Limb (tissue), 2 donors: ENCODE measurements at regions not wholly inside any gene's neighbourhood (a gene's known extent, or its start where the extent isn't known, plus 50 kb on each side); places are given as distances from the start of the nearest gene placed in this dataset.

Experiments
- DNase-seq, 2 donors: peaks; one replicate each; pipeline ENCODE4 v3.0.0-alpha.2; 2016; ENCODE audit errors: extremely low spot score in 2 of 2

DNA sequence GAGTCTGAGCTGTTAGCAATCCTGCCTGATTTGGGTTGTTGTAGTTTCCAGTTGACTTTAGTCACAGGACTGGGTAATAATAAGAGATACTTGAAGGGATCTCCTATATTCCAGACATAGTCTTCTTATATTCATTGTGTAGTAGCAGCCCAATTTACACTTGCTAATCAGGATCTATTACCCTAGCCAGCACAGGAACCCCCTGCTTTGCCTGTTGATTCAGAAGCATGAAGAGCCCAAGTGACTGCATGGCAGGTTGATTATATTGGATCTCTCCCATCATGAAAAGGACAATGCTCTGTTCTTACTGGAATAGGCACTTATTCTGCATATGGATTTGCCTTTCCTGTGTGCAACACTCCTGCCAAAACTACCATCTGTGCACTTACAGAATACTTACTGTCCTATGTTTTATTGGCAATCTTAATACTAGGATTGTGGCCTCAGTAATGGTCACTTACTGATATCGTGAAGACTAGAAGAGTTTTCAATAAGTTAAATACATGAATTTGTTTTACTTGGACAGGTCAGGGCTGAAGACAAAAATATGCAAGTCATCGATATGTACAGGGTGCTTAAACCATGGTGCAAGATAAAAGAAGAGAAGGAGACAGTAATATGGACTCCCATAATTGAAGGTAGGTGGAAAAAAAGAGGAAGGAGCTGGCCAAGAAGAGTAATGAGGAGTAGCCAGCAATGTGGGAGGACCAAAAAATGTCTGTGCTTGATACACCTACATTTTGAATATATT, 304.1 kb downstream of the MCTP2 start:
- DNase-seq: no peak

DNA sequence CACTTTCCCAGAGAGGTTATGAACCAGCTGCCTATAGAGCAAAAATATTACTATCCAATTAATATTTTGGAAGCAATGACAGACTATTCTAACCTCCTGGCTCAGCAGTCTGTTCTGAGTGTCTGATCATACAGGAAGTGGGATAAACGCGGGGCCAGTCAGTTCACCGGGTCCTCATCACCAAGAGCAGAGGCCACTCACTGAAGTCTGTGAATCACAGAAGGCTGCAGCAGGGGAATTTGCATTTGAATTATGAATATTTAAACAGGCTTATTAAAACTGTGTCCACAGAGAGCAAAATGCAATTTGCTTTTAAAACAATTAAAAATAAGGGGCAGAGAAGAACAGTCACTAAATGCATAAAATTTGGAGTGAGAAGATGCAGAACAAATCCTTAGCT, 305.2 kb downstream of the MCTP2 start:
- no peak for DNase-seq

DNA sequence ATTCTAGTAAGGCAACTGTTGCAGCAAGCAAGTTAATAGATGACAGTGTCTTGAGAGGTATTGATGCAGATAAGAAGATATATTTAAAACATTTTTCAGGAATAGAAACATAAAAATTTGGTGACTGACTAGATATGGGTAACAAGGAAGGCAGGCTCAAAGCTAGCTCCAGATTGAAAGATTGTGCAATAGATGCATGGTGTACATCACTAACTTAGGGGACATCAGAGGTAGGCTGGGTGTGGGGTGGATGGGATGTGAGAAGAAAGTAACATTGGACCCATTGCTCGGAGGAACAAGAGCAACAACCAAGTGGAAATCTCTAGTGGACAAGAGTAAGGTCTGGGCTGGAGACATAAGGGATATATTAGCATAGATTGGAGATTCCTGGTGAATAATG, 306.9 kb downstream of the MCTP2 start:
- no peak for DNase-seq

DNA sequence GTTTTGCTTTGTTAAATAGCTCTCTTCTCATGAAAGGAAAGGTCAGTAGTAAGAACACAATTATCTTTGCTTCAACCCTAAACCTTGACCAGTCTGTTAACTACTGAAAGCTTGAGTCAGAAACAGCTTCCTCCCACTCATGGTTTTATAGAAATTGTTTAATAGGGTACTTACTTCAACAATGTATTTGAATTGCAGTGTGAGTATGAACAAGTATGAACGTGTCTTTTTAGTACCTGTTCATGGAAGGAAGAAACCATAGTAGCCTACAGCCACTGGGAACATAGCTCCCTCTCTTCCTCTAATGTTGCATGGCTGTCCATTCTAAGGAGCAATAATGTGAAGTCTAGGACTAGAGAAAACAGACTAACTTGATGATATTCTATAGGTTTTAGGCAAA, 311.0 kb downstream of the MCTP2 start:
- no peak for DNase-seq

DNA sequence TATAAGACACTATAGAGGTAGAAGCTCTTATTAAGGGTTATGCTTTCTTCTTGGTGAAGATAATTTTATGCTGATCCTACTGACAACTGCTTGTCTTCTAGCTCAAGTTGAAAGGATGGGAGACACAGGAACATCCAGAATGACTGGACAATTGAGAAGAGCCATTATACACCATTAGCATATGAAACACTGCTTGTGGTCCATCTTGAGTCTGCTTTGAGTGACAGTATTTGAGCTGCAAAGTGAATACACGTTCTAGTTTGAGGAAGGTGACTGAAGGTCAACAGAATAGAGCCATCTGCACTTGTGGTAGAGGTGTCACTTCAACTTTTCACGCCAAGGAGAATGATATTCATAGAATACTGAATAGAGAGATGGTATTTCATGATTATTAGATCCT, 315.4 kb downstream of the MCTP2 start:
- no peak for DNase-seq

GRCh38 chr15:94547711-94548110, 316.4 kb downstream of the MCTP2 start:
- DNase-seq: no peak

DNA sequence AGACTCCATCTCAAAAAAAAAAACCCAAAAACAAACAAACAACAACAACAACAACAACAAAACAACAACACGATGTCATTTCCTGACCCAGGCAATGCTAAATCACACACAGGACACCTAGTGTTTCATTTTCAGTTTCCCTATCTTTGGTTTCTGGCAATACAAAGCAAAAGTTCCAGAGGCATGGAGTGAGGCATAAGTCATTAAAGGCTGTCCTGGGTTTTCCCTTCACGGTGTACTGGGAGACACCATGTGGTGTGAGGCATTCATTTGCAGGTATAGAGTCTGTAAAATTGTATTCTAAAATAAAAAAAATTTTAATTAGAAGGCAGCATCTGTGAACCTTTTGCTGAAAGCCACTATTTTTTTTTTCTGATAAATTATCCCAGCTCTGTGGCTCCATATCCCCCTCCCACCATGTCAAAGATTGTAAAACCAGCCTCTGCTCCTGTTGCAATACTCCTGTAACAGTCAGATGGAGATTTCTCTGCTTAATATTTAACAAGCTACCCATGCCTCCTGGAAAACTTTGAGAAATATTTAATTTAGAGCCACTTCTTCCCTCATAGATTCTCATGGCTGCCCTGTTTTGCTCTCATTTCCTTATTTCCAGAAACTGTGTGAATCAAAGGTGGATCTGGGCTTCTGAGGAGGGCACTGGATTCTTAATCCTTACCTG, 324.6 kb downstream of the MCTP2 start:
- no peak for DNase-seq

DNA sequence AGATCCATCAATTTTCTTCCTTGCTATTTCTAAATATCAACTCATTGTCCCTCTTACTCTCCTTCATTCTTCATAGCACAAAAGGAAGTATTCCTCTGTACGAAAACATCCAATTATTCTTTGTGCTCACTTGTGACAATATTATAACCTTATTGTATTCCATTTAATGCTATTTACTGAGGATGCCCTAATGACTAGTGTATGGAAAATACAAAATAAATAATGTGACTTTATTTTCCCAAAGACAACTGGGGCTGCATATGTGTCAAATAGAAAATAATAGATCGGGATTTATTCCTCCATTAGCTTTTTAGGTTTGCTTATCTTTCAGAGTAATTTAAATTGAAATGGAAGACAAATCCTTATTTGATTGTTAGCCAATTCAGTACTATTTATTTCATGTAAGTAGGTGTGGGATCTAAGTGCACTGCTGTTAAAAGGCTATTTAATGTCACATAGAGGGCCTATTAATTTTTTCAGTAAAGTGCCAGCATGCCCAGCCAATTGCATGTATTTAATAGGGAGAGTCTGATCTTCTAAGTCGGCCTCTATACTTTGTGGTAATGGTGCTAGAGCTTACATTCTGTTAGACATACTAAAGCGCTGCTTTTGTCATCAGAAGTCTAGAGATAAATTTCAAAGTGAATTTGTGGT, 329.8 kb downstream of the MCTP2 start:
- DNase-seq: no peak

DNA sequence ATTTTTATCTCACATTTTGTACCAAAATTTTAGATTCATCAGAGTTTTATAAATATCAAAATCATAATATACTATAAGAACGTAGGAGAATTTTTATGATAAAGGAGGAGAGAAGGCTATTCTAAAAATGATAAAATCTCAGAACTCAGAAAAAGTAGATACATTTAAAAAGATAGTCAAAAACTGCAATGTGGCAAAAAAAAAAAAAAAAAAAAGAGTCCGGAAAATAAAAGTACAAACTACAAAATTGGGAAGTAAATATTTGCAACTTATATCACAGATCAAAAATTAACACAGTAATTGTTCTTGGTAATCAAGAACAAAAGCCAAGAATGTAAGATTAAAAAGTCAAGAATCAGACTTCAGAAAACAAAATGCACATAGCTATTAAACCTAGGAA, 332.1 kb downstream of the MCTP2 start:
- no peak for DNase-seq

DNA sequence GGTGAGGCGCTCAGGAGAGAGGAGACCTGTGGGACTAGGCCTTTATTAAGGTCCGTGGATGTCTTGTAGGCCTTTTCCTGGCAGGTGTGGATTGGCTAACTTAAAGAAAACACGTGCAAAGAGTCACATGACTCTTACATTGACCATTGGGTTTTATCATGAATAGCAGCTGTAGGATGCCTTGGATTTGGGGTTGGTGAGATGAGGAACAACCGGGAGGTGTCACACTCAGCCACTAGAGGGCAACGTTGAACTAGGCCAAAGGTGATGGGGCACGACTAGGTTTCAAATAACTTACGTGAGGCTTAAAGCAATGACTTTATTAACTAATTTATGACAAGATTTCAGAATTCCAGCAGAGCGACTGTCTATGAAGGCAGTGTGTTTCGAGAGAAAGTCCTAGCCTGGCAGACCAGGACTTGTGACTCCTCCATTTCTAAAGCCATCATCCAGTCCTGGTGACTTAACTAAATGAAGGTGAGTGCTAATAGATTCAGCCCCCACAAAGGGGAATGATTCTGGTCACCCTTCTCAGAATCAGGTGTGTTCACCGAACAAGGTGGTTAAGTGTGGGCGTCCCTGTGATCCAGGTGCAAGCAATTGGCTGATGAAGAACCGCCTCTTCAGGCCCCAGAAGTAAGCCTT, 345.6 kb downstream of the MCTP2 start:
- DNase-seq: no peak

- no peak for DNase-seq
Observed at GRCh38 chr15:94579286-94579685, 347.9 kb downstream of the MCTP2 start.

DNA sequence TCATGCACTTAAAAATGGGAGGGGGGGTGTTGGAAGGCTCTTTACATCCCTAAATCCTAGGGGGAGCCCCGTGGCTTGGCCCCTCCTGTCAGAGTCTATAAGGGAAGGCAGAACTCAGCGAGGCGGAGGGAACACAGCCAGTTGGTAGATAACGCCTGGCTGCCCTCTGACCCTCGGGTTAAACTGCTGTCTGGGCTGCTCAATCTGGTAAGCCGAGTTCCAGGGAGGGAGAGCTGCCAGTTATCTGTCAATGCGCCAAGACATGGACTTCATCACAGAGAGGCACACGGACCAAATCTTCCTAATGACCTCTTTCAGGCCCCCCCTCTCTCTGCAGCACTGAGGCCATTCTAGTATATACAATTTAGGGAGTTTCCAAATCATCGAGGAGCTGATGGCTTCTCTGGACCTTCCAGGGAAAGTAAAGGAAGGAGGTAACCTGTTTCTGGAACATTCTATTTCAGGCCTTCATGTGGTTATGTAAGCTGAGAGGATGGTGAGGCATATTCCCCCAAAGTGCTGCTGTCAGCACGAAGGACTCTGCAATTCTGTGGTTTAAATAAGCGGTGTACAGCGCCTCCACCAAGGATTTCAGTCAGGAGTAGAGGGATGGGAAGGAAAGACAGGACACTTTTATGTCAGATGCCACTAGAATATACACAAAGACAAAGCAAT, 349.0 kb downstream of the MCTP2 start:
- DNase-seq: no peak

DNA sequence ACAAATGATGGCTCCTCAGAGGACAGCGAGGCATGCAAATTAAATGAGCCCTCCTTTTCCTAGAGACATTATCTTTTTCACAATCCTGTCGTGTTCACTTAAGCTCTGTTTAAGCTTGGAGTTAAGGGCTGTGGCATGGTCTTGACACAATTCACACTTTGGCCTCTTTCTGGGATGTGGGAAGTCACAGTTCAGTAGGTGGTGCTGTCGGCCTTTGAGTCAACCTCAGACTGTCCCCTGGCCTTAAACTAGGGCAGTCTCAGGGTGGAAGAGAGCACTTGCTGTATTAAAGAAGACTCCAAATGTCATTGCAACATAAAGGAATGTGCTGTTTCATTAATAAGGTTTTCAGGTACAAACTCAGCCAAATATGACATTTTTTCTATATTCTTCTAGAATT, 351.0 kb downstream of the MCTP2 start:
- no peak for DNase-seq

DNA sequence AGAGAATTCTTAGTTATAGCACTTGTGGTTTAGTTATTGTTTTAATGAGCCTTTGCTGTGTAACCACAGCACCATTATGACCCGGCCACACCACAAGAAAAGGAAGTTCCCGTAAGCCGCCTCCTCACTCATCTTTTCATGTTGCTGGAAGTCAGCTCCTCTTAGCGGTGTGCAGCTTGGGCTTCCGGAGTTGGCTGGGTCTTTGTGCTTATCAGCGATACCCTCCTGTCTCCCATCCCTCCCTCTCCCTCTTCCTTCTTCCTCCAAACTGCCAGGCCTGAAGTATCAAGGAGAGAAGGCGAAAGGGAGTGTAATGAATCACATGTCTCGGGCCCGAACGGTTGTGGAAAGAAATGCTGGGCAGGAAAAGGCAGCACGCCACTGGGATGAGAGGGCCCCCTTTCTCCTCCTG, 353.5 kb downstream of the MCTP2 start:
- peak in 1 of 2 donors; percentile 3 for DNase-seq

GRCh38 chr15:94586099-94586498, 354.7 kb downstream of the MCTP2 start:
- no peak for DNase-seq

DNA sequence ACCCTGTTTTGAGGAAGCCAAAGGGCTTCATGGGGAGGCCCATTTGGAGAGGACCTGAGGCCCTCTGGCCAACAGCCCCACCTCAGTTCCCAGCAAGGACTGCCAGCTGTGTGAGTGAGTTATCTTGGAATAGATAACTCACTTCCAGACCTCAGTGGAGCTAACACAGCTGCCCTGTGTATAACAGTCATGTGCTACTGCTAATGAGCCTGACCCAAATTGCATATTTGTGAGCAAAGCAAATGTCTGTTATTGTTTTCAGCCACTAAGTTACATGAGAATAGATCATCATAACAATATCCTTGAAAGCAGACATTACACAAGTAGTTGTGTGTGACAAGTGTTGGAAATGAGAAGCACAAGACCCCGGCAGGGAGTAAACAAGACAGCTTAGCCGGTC, 355.8 kb downstream of the MCTP2 start:
- DNase-seq: no peak

GRCh38 chr15:94588993-94589392, 357.6 kb downstream of the MCTP2 start:
- no peak for DNase-seq

- no peak for DNase-seq
Observed at GRCh38 chr15:94592495-94592894, 361.1 kb downstream of the MCTP2 start.

- DNase-seq: no peak
Observed at GRCh38 chr15:94596707-94597106, 365.3 kb downstream of the MCTP2 start.

DNA sequence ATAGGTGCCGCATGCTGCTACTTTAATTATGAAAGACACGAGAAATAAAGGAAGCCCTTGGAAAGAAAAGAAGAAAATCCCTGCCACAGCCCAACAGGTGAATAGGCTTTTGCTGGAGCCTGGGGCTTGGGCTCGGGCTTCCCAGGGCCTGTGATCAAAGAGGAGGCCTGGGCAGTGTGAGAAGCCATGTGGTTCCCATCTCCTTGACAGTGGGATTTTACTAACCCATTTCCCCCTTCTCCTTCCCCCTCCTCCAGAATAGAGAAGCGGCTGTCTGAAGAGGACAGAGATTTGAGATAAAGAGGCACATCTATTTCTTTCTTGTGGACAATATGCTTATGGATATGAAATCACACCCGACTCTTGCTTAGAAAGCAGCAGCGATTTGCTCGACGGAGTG, 369.1 kb downstream of the MCTP2 start:
- DNase-seq: no peak

GRCh38 chr15:94602754-94603470, 371.6 kb downstream of the MCTP2 start:
- no peak for DNase-seq
